ENCODE measurements at regions not wholly inside any gene's neighbourhood (a gene's known extent, or its start where the extent isn't known, plus 50 kb on each side); places are given as distances from the start of the nearest gene placed in this dataset.

DNA sequence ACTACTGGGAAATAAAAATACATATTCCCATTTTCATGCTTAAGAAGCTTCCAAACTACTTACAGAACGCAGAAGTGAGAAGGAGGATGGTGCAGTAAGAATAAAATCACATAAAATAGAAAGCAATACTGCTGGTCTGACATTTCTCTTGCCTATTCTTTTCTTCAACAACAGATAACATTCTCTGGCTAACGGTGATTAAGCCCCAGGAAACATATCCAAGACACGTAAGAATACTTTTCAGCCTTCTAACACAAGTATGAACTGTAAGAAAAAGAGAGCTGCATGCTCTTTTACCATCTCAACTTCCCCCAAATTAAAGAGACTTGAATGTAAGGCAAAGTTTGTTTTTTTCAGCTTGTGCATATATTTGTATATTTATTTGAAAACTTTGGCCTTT lies 156.1 kb upstream of the TARS1 start:
- Histone ChIP-seq H3K27me3 (no peaks in the 10 kb centered on the region), H3K4me1 (peaks cover 0 to 20% (median 10%) of the 10 kb centered on the region in 4 donors), H3K27ac (no peak overlapping the region), H3K4me3 (no peak overlapping the region), H3K36me3 (no peaks in the 10 kb centered on the region), H3K9me3 (no peaks in the 10 kb centered on the region)
- 85 to 87% methylated on average over 3 of the region's 3 CpGs for WGBS, 2 donors
- TF ChIP-seq, protein P1, sequence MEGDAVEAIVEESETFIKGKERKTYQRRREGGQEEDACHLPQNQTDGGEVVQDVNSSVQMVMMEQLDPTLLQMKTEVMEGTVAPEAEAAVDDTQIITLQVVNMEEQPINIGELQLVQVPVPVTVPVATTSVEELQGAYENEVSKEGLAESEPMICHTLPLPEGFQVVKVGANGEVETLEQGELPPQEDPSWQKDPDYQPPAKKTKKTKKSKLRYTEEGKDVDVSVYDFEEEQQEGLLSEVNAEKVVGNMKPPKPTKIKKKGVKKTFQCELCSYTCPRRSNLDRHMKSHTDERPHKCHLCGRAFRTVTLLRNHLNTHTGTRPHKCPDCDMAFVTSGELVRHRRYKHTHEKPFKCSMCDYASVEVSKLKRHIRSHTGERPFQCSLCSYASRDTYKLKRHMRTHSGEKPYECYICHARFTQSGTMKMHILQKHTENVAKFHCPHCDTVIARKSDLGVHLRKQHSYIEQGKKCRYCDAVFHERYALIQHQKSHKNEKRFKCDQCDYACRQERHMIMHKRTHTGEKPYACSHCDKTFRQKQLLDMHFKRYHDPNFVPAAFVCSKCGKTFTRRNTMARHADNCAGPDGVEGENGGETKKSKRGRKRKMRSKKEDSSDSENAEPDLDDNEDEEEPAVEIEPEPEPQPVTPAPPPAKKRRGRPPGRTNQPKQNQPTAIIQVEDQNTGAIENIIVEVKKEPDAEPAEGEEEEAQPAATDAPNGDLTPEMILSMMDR (IDR thresholded peaks at IDR 0.05): no peak
- intact Hi-C loops (cut with DNase I): no loop called here
- no peak for DNase-seq

DNA sequence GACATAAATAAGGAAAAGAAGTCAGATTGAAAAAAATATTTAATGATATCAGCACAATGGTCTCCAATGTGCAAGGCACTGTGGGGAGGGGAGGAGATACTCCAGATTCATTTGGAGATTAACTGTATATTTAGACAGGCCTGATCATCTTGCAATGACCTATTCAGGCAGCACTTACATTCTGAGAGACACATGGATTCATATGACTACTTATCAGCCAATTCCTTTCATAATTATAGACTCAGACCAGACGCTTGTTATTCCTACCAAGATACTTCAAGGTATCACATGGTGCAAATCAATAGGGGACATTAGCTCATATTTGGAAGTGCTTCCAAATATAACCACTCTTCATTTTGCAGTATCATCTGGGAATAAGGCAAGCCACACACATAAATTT lies 153.5 kb upstream of the TARS1 start:
- H3K4me1 ChIP-seq: peaks cover 0 to 3% (median under 1%) of the 10 kb centered on the region in 4 donors
- no peaks in the 10 kb centered on the region for H3K27me3 ChIP-seq
- H3K27ac ChIP-seq: no peak overlapping the region
- TF ChIP-seq, protein P1 (IDR thresholded peaks at IDR 0.05): no peak
- no peaks in the 10 kb centered on the region for H3K36me3 ChIP-seq
- 88 to 91% methylated on average over 1 of the region's 1 CpG for WGBS, 2 donors
- no peak overlapping the region for H3K4me3 ChIP-seq
- intact Hi-C loops (cut with DNase I): no loop called here
- H3K9me3 ChIP-seq: no peaks in the 10 kb centered on the region
- DNase-seq: no peak

DNA sequence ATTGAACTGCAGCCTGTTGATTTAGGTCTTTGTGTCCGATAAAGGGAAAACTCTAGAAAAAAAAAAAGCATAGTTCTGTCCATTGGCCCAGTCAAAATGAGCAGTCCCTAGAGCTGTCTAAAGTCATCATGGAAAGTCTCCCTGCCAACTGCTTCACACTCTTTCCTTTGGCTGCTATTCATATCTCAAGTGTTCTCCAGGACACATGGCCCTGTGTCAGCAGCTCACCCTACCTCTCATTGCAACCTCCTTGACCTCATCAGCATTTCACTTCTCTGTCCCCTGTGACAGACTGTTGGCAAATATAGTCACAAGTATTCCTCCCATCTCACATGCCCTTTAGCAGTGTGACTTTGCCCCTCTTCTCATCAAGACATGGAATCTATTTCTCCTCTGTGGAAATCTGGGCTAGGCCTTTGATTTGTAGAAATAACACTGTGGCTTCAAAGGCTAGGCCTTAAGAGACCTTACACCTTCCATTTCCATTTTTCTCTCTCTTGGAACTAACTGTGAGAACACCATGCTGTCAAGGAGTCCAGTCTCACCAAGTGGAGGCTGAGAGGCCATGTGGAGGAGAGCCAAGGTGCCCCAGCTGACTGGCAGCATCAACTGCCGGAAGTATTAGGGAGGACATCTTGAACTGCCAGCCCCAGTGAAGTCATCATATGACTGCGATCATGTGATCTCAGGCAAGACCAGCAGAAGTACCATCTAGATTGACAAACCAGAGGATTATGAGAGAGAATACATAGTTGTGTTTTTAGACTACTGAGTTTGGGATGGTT lies 149.4 kb upstream of the TARS1 start:
- TF ChIP-seq EP300 (IDR thresholded peaks at IDR 0.05): no peak
- no peak for TF ChIP-seq POLR2AphosphoS5 (IDR thresholded peaks at IDR 0.05)
- no peak for TF ChIP-seq POLR2A (IDR thresholded peaks at IDR 0.05)
- TF ChIP-seq, protein P1 (IDR thresholded peaks at IDR 0.05): no peak
- intact Hi-C loops (cut with DNase I): no loop called here

GRCh38 chr5:33297760-33298216 lies 143.0 kb upstream of the TARS1 start:
- no peak for DNase-seq
- Histone ChIP-seq H3K9me3 (no peaks in the 10 kb centered on the region), H3K27me3 (no peaks in the 10 kb centered on the region), H3K36me3 (no peaks in the 10 kb centered on the region), H3K27ac (no peak overlapping the region), H3K4me1 (peaks cover 0 to 22% (median 12%) of the 10 kb centered on the region in 4 donors), H3K4me3 (no peak overlapping the region)
- TF ChIP-seq, protein P1 (IDR thresholded peaks at IDR 0.05): no peak
- no peak for TF ChIP-seq EP300 (IDR thresholded peaks at IDR 0.05)
- no peak for TF ChIP-seq POLR2AphosphoS5 (IDR thresholded peaks at IDR 0.05)
- TF ChIP-seq POLR2A (IDR thresholded peaks at IDR 0.05): no peak
- intact Hi-C loops (cut with DNase I): no loop called here
- 91 to 95% methylated on average over 23 of the region's 23 CpGs for WGBS, 2 donors

More for the DNA sequence above, 149.4 kb upstream of the TARS1 start:
- no peak overlapping the region for H3K27ac ChIP-seq
- no peak overlapping the region for H3K4me3 ChIP-seq
- DNase-seq: no peak
- no peaks in the 10 kb centered on the region for H3K27me3 ChIP-seq
- H3K36me3 ChIP-seq: no peaks in the 10 kb centered on the region
- no peaks in the 10 kb centered on the region for H3K4me1 ChIP-seq
- 79 to 84% methylated on average over 3 of the region's 3 CpGs for WGBS, 2 donors
- no peaks in the 10 kb centered on the region for H3K9me3 ChIP-seq
